Endothelial cell of umbilical vein (primary cell): ENCODE measurements at regions not wholly inside any gene's neighbourhood (a gene's known extent, or its start where the extent isn't known, plus 50 kb on each side); places are given as distances from the start of the nearest gene placed in this dataset.

Experiments
- EZH2 ChIP-seq: IDR thresholded peaks from 2 replicates; pipeline ENCODE4 v1.6.1; 2012; ENCODE audit warnings: borderline replicate concordance, low read depth, mild to moderate bottlenecking, moderate library complexity, low read length, inconsistent platforms; ENCODE audit not compliant: severe bottlenecking
- POLR2A ChIP-seq: IDR thresholded peaks from 2 replicates; pipeline ENCODE4 v1.6.1; 2012; ENCODE audit warnings: low read depth, mild to moderate bottlenecking, control low read depth, low read length
- POLR2AphosphoS5 ChIP-seq: IDR thresholded peaks from 2 replicates; pipeline ENCODE4 v1.6.1; 2012; ENCODE audit warnings: low read depth, mild to moderate bottlenecking, control low read depth, low read length, moderate library complexity; ENCODE audit not compliant: insufficient read depth
- TF ChIP-seq, protein P1 (sequence below), 2 donors: IDR thresholded peaks; 1 replicate in 1 of 2; 2 replicates in 1 of 2; pipeline ENCODE4 v1.5.1; 2011; ENCODE audit warnings: low read length in 2 of 2, mild to moderate bottlenecking in 2 of 2, moderate library complexity in 2 of 2, control low read depth in 1 of 2, inconsistent platforms in 1 of 2, low read depth in 1 of 2; ENCODE audit not compliant: insufficient read depth in 1 of 2; ENCODE audit errors: extremely low read depth in 1 of 2

GRCh38 chr1:30619619-30620018, 103.8 kb downstream of the MATN1 start:
- TF ChIP-seq, protein P1, sequence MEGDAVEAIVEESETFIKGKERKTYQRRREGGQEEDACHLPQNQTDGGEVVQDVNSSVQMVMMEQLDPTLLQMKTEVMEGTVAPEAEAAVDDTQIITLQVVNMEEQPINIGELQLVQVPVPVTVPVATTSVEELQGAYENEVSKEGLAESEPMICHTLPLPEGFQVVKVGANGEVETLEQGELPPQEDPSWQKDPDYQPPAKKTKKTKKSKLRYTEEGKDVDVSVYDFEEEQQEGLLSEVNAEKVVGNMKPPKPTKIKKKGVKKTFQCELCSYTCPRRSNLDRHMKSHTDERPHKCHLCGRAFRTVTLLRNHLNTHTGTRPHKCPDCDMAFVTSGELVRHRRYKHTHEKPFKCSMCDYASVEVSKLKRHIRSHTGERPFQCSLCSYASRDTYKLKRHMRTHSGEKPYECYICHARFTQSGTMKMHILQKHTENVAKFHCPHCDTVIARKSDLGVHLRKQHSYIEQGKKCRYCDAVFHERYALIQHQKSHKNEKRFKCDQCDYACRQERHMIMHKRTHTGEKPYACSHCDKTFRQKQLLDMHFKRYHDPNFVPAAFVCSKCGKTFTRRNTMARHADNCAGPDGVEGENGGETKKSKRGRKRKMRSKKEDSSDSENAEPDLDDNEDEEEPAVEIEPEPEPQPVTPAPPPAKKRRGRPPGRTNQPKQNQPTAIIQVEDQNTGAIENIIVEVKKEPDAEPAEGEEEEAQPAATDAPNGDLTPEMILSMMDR (IDR thresholded peaks at IDR 0.05; ENCODE audit: extremely low read depth in 1 of 2, insufficient read depth in 1 of 2, low read depth in 1 of 2, low read length in 2 of 2): no peak
- TF ChIP-seq POLR2AphosphoS5: no peak
- no peak for TF ChIP-seq EZH2
- no peak for TF ChIP-seq POLR2A
